ENCODE measurements at regions not wholly inside any gene's neighbourhood (a gene's known extent, or its start where the extent isn't known, plus 50 kb on each side); places are given as distances from the start of the nearest gene placed in this dataset.
"Not testable (repeated sequence)": the region's sequence is repeated elsewhere in the genome, so short reads cannot be mapped to it uniquely, and the experiment has no call there.

DNA sequence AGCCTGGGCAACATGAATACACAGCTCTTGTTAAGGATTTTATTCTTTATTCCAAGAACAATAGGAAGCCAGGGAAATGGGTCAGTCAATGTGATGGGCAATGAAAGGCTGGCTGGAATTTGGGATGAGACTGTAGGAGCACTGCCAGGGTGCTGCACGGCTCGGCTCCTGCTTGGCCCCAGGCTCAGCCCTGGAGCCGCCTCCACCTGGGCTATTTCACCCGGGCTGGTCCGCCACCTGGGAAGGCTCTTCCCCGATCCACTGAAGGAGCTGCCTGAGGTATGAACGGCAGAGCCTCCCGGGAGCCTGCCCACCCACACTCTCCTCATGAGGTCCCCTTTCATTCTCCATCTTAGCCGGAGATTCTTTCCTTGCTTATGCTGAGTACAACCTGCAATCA is 80.4 kb upstream of the KMT2C start:
- Histone ChIP-seq H3K27me3 (ENCODE audit: control insufficient read depth, insufficient read depth, low read length) (no peaks in the 10 kb centered on the region), H3K4me3 (ENCODE audit: low read depth, low read length) (no peak overlapping the region), H3K36me3 (ENCODE audit: control insufficient read depth, insufficient read depth, low read length) (no peaks in the 10 kb centered on the region)
- TF ChIP-seq, protein P1, sequence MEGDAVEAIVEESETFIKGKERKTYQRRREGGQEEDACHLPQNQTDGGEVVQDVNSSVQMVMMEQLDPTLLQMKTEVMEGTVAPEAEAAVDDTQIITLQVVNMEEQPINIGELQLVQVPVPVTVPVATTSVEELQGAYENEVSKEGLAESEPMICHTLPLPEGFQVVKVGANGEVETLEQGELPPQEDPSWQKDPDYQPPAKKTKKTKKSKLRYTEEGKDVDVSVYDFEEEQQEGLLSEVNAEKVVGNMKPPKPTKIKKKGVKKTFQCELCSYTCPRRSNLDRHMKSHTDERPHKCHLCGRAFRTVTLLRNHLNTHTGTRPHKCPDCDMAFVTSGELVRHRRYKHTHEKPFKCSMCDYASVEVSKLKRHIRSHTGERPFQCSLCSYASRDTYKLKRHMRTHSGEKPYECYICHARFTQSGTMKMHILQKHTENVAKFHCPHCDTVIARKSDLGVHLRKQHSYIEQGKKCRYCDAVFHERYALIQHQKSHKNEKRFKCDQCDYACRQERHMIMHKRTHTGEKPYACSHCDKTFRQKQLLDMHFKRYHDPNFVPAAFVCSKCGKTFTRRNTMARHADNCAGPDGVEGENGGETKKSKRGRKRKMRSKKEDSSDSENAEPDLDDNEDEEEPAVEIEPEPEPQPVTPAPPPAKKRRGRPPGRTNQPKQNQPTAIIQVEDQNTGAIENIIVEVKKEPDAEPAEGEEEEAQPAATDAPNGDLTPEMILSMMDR (IDR thresholded peaks at IDR 0.05; ENCODE audit: insufficient read depth, low read depth, low read length) = no peak
- ChIA-PET CTCF (no interaction called here), POLR2A (no interaction called here)
- DNase-seq (ENCODE audit: low read depth) = no peak

DNA sequence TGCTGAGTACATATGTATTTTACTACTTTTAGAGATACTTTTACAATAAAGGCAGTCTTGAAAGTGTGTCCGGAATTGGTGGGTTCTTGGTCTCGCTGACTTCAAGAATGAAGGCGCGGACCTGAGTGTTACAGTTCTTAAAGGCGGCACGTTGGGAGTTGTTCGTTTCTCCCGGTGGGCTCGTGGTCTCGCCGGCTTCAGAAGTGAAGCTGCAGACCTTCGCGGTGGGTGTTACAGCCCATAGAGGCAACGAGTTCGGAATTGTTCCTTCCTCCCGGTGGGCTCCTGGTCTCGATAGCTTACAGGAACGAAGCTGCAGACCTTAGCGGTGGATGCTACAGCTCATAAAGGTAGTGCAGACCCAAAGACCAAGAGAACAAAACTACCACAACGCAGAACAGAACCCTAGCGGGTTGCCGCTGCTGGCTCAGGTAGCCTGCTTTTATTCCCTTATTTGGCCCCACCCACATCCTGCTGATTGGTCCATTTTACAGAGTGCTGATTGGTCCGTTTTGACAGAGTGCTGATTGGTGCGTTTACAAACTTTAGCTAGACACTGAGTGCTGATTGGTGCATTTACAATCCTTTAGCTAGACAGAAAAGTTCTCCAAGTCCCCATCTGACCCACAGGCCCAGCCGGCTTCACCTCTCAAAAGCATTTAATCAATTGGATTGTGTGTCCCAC is 79.6 kb upstream of the KMT2C start:
- POLR2A ChIA-PET; H3K36me3 ChIP-seq (ENCODE audit: control insufficient read depth, insufficient read depth, low read length): not testable (repeated sequence)

DNA sequence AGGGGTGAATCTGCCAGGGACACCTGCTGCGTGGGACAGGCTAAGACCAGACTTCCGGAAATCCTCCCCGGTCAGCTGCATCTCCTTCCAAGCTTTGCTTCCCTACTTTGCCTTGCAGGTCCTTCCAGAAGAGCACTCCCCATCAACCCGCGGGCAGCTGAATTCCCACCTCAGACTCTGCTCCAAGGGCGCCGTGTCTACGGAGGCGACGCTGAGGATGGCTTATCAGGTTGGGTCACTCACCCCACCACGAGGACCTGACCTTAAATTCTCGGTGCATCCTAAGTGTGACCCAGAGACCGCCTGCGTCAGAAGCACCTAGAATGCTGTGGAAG is 78.9 kb upstream of the KMT2C start:
- DNase-seq (ENCODE audit: low read depth) = no peak
- Histone ChIP-seq H3K27me3 (ENCODE audit: control insufficient read depth, insufficient read depth, low read length) (no peaks in the 10 kb centered on the region), H3K4me3 (ENCODE audit: low read depth, low read length) (no peak overlapping the region), H3K36me3 (ENCODE audit: control insufficient read depth, insufficient read depth, low read length) (no peaks in the 10 kb centered on the region)
- ChIA-PET CTCF (no interaction called here), POLR2A (no interaction called here)
- TF ChIP-seq, protein P1 (IDR thresholded peaks at IDR 0.05; ENCODE audit: insufficient read depth, low read depth, low read length) = no peak

More for the DNA sequence above, 79.6 kb upstream of the KMT2C start:
- H3K4me3 ChIP-seq (ENCODE audit: low read depth, low read length); DNase-seq (ENCODE audit: low read depth); CTCF ChIA-PET; H3K27me3 ChIP-seq (ENCODE audit: control insufficient read depth, insufficient read depth, low read length): not testable (repeated sequence)

DNA sequence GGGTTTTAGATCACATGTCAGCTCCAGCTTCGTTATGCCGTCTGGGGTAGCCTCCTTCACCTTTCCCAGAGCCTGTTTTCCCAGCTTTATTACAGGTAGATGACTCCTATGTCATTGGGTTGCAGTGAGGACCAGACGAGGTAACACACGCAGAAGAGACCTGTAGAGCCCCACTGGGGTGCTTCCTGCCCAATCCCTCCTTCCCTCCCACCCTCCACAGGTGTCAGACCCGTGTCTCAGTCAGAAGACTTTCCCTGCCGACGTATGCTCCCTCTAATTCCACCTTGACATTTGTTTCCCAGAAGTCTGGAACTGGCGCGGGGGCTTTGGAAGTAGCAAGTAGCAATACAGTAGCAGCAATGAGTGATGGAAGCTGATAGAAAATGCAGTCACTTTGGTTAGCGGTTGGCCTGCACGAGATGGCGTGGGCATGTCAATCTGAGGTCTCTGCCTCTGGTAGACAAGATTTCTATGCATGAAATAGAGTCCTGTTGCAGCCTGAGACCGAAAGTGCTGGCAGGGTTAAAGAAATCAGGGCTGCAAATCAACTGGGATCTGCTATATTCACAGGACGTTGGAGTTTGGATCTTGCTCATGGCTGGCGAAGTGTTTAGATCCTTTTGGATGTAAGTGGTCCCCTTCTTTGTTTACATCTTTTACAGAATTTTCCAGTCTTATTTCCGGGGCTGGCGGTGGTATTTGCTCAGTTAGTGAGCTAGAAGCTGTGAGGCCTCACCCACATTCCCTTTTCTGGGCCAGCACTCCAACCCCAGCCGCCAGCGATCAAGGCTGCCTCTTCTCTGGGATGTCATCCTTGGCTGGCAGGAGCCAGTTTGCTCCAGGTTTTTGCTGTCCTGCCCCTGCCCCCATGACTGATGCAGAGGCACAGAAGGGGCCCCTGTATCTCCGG is 78.3 kb upstream of the KMT2C start:
- ChIA-PET CTCF (no interaction called here), POLR2A (no interaction called here)
- Histone ChIP-seq H3K4me3 (ENCODE audit: low read depth, low read length) (no peak overlapping the region), H3K27me3 (ENCODE audit: control insufficient read depth, insufficient read depth, low read length) (no peaks in the 10 kb centered on the region), H3K36me3 (ENCODE audit: control insufficient read depth, insufficient read depth, low read length) (no peaks in the 10 kb centered on the region)
- DNase-seq (ENCODE audit: low read depth) = no peak
- TF ChIP-seq, protein P1 (IDR thresholded peaks at IDR 0.05; ENCODE audit: insufficient read depth, low read depth, low read length) = no peak

GRCh38 chr7:152512706-152513105 is 76.9 kb upstream of the KMT2C start:
- no peak overlapping the region for H3K4me3 ChIP-seq (ENCODE audit: low read depth, low read length)
- TF ChIP-seq, protein P1 (IDR thresholded peaks at IDR 0.05; ENCODE audit: insufficient read depth, low read depth, low read length) = no peak
- no peak for DNase-seq (ENCODE audit: low read depth)
- ChIA-PET POLR2A (no interaction called here), CTCF (interaction anchor here (0.6 kb wide), 1 partner anchor 1806 kb away, joined by 3 read pairs; no protein-coding TSS in a partner anchor)
- no peaks in the 10 kb centered on the region for H3K27me3 ChIP-seq (ENCODE audit: control insufficient read depth, insufficient read depth, low read length)
- no peaks in the 10 kb centered on the region for H3K36me3 ChIP-seq (ENCODE audit: control insufficient read depth, insufficient read depth, low read length)
